ENCODE measurements at regions not wholly inside any gene's neighbourhood (a gene's known extent, or its start where the extent isn't known, plus 50 kb on each side); places are given as distances from the start of the nearest gene placed in this dataset.

GRCh38 chr15:31925541-31925940, 104.8 kb upstream of the CHRNA7 start:
- DNase-seq, result no peak

GRCh38 chr15:31930967-31931366, 99.3 kb upstream of the CHRNA7 start:
- DNase-seq, result no peak

GRCh38 chr15:31932576-31932975, 97.7 kb upstream of the CHRNA7 start:
- no peak for DNase-seq

DNA sequence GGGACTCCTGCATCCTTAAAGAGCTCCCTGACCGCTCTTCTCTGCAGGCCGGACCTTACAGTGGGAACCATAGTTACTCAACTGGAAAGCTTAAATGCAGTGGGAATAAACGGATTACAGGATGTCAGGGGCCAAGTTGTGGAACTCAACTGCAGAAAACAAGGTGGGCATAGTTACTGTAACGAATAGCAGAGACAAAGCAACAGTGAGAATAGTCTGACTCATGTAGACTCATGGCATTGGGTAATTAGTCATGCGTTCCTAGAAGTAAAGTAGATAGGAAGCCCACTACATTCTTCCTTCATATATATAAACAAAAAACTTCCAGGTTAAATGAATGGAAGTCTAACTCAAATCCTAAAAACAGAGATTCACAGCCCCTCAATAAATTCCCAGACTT, 95.5 kb upstream of the CHRNA7 start:
- no peak for DNase-seq

GRCh38 chr15:31953478-31953877, 76.8 kb upstream of the CHRNA7 start:
- DNase-seq, result no peak

GRCh38 chr15:31954374-31955172, 75.7 kb upstream of the CHRNA7 start:
- no peak for DNase-seq

DNA sequence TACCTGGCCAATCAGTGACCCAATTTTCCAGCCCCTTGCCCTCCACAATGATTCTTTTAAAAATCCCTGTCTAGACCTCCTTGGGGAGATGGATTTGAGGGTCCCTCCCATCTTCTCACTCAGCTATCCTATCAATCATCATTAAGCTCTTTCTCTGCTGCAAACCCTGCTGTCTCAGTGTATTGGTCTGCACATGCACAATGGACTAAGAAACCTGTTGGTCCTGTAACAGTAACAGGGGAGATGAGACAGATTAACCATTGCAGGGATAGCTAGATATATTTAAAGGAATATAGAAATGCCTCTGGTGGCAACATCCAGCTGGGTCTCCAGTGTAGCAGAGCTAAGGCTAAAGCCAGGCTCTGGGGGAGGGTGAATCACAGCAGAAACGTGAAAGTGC, 74.6 kb upstream of the CHRNA7 start:
- DNase-seq, result no peak

DNA sequence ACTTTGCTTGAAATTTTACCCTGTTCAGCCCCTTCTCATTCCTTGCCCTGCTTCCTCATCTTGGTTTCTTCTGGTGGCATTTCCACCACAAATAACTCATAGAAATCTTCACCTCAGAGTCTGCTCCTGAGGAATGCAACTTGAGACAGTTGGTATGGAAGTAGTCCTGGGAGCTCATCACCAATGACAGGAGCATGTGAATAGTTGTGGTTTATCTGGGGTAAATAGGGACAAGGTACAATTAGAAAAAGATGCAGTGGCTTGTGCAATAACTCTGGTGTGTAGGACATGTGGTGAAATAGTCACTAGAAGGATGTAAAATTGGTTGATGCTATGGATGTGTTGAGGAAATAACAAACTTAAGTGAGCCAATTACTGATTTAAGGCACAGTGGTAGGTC, 72.7 kb upstream of the CHRNA7 start:
- DNase-seq, result no peak

DNA sequence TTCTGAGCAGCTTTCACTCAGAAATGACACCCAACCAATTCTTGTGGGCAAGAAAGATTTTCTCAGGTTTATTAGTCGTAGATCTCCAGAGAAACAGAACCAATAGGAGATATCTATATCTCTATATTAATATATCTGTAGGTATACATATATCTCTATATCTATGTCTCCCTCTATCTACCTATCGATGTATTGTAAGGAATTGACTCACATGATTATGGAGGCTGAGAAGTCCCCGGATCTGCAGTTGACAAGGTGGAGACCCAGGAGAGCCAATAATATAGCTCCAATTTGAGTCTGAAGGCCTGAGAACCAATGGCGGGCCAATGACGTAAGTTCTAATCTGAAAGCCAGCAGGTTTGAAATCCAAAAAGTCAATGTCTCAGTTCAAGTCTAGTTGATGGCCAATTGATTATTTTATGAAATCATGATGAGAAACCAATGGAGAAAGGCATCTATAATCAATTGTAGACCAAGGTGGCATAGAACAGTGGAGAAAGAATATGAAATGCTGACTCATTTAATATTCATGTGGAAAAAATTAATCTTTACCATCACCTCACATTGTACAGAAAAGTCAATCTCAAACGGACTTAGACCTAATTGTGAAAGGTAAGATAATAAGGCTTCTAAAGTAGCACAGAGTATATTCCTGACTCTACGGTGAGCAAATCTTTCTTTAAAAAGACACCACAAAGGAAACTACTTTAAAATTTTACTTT, 65.6 kb upstream of the CHRNA7 start:
- DNase-seq, result no peak

- no peak for DNase-seq
These were observed 60.3 kb upstream of the CHRNA7 start for GRCh38 chr15:31970007-31970406.

GRCh38 chr15:31973197-31973596, 57.1 kb upstream of the CHRNA7 start:
- DNase-seq, result no peak

DNA sequence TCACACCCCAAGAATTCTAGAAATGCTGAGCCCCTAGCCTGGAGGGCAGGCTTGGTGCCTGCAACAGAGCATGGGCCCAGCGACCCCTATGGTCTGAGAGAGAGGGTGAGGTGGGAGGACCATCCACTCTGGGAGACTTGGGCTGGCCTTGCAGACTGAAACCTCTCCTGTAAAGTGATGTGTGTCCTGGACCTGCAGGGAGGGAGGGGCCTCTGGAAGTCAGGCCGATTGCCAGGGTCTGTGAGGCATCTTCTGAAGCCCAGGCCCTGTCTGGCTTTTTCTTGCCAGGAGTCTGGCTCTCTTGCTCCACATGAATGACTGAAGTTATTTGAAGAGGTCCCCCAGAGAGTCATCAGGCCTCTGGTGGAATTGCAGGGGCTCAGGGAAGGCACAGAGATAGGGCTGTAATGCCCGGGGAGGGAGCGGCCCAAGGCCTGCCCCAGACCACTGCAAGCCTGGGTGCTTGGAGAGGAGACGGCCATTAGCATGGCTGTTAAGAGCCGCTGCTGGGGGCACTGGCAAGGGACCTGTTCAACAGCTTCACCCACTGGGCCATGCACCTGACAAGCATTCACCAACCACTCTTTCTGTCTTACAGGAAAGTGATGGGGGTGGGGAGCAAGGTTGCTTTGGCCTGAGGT, 56.0 kb upstream of the CHRNA7 start:
- no peak for DNase-seq

- no peak for DNase-seq
These were observed 55.2 kb upstream of the CHRNA7 start for GRCh38 chr15:31974855-31975829.

DNA sequence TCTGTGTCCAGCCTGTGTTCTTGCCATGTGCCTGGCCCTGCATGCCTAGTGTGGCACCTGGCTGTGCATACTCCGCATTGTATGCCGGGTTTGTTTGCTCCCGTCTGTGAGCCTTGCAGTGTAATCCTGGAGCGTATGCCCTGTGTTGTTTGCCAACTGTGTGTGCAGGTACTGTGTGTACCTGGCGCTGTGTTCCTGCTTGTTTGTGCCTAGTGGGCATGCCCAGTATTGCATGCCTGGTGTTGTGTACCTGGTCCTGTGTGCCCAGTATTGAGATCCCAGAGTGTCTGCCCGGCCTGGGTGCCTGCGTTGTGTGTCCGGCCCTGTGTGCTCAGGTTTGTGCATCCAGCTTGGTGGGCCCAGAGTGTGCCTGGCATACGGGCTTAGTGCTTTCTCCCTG, 54.5 kb upstream of the CHRNA7 start:
- no peak for DNase-seq

- no peak for DNase-seq
These were observed 53.2 kb upstream of the CHRNA7 start for GRCh38 chr15:31977138-31977537.

GRCh38 chr15:31977812-31978661, 52.3 kb upstream of the CHRNA7 start:
- DNase-seq, result no peak
